Pancreas (tissue), 10 donors: ENCODE measurements at regions not wholly inside any gene's neighbourhood (a gene's known extent, or its start where the extent isn't known, plus 50 kb on each side); places are given as distances from the start of the nearest gene placed in this dataset.

Experiments used
- ATAC-seq, 4 donors: fragments of 200-7000 bp; cut with Tn5 transposase; one replicate each; pipeline versions ENCODE4 v1.8.0 to v1.9.1; 2020; ENCODE audit warnings: mild to moderate bottlenecking in 4 of 4, moderate library complexity in 4 of 4
- DNase-seq, 6 donors: peaks; one replicate each; pipeline ENCODE4 v3.0.0-alpha.2; 2020
- FAIRE-seq: peaks from 2 replicates; lab custom pipeline; 2012; peaks lifted over from hg19 to GRCh38; lab: Jason Lieb, UNC
- H3K27ac ChIP-seq, 4 donors: fragments of 200-600 bp; sonication (generic); 1 replicate in 3 of 4; 2 replicates in 1 of 4; pipeline versions ENCODE4 v1.5.0 to v1.8.0; 2020
- H3K27me3 ChIP-seq, 4 donors: fragments of 200-600 bp; one replicate each; pipeline ENCODE4 v1.8.0; 2021
- H3K36me3 ChIP-seq, 3 donors: fragments of 200-600 bp; sonication (generic) in 1 of 3; one replicate each; pipeline versions ENCODE4 v1.5.0 to v1.8.0; 2020 to 2021
- H3K4me1 ChIP-seq, 3 donors: fragments of 200-600 bp; one replicate each; pipeline ENCODE4 v1.8.0; 2021
- H3K4me3 ChIP-seq, 4 donors: fragments of 200-600 bp; sonication (generic) in 2 of 4; one replicate each; pipeline versions ENCODE4 v1.5.0 to v1.8.0; 2020 to 2021
- H3K9me3 ChIP-seq, 4 donors: fragments of 200-600 bp; one replicate each; pipeline ENCODE4 v1.8.0; 2021
- CTCF ChIP-seq, 4 donors: fragments of 200-600 bp; sonication (generic) in 3 of 4; IDR thresholded peaks; one replicate each; pipeline versions ENCODE4 v1.5.0 to v1.8.0; 2021; ENCODE audit warnings: antibody characterized with exemption in 4 of 4
- WGBS, 2 donors: extraction: QIAGEN DNeasy Blood & Tissue Kit; methylation state at CpG; one replicate each; pipeline ENCODE4 v1.1.7; 2013; 5-methylcytosine and 5-hydroxymethylcytosine counted together
- intact Hi-C, 3 donors: fragments of 100-400 bp; cut with DNase I; formaldehyde crosslinking; loops; one replicate each; pipeline versions ENCODE4 v1.11.1 to v1.14.2; 2022
- donor health status: healthy with polysubstance abuse.
- donor health status: DM: no; HTN: no; CAD: no; lungs with moderate emphysema.
- donor health status: DM: no; HTN: no; CAD: no.
- donor health status: control.
- donor health status: control.
- donor health status: Bipolar disorder and iron deficiency.
- donor health status: DM: yes; HTN: yes; CAD: no.
- donor health status: DM: no; HTN: no; CAD: no.
- donor health status: DM: no; HTN: no; CAD: no.
- donor health status: DM: yes; HTN: yes; CAD: no.

GRCh38 chr12:90060031-90060430 is 351.4 kb upstream of the ATP2B1 start:
- no peak overlapping the region for H3K4me3 ChIP-seq
- DNase-seq (no peak), ATAC-seq (no peak), FAIRE-seq (no peak)
- H3K27me3 ChIP-seq: no peaks in the 10 kb centered on the region
- H3K27ac ChIP-seq: no peak overlapping the region
- WGBS, 2 donors: 13 to 33% methylated on average over 1 of the region's 1 CpG
- no peaks in the 10 kb centered on the region for H3K36me3 ChIP-seq
- TF ChIP-seq CTCF (IDR thresholded peaks at IDR 0.05): no peak
- H3K9me3 ChIP-seq: no peaks in the 10 kb centered on the region
- intact Hi-C loops: no loop called here
- no peaks in the 10 kb centered on the region for H3K4me1 ChIP-seq

GRCh38 chr12:90058704-90059103 is 350.1 kb upstream of the ATP2B1 start:
- Histone ChIP-seq H3K27me3 (no peaks in the 10 kb centered on the region), H3K9me3 (no peaks in the 10 kb centered on the region), H3K27ac (no peak overlapping the region), H3K4me3 (no peak overlapping the region), H3K4me1 (no peaks in the 10 kb centered on the region), H3K36me3 (no peaks in the 10 kb centered on the region)
- no peak for DNase-seq
- TF ChIP-seq CTCF (IDR thresholded peaks at IDR 0.05): no peak
- peak; percentile 81 for FAIRE-seq
- intact Hi-C loops: no loop called here
- ATAC-seq: peak in 1 of 4 donors; percentile 61
- WGBS, 2 donors: 50 to 69% methylated on average over 1 of the region's 1 CpG

- FAIRE-seq: no peak
- Histone ChIP-seq H3K27ac (no peak overlapping the region), H3K4me3 (no peak overlapping the region), H3K36me3 (no peaks in the 10 kb centered on the region), H3K4me1 (no peaks in the 10 kb centered on the region), H3K27me3 (no peaks in the 10 kb centered on the region), H3K9me3 (no peaks in the 10 kb centered on the region)
- ATAC-seq: no peak
- intact Hi-C loops: no loop called here
- no peak for DNase-seq
- no peak for TF ChIP-seq CTCF (IDR thresholded peaks at IDR 0.05)
- WGBS, 2 donors: 64 to 77% methylated on average over 1 of the region's 1 CpG
Observed at GRCh38 chr12:90055071-90055470, 346.4 kb upstream of the ATP2B1 start.

- intact Hi-C loops: no loop called here
- H3K4me3 ChIP-seq: no peak overlapping the region
- no peaks in the 10 kb centered on the region for H3K4me1 ChIP-seq
- no peak for FAIRE-seq
- H3K36me3 ChIP-seq: no peaks in the 10 kb centered on the region
- no peaks in the 10 kb centered on the region for H3K9me3 ChIP-seq
- ATAC-seq: no peak
- TF ChIP-seq CTCF (IDR thresholded peaks at IDR 0.05): no peak
- H3K27me3 ChIP-seq: no peaks in the 10 kb centered on the region
- H3K27ac ChIP-seq: no peak overlapping the region
- no peak for DNase-seq
Observed at GRCh38 chr12:90048918-90049317, 340.3 kb upstream of the ATP2B1 start.

- H3K27me3 ChIP-seq: no peaks in the 10 kb centered on the region
- intact Hi-C loops: no loop called here
- no peak overlapping the region for H3K4me3 ChIP-seq
- DNase-seq (no peak), FAIRE-seq (no peak), ATAC-seq (no peak)
- no peaks in the 10 kb centered on the region for H3K4me1 ChIP-seq
- no peaks in the 10 kb centered on the region for H3K36me3 ChIP-seq
- no peak for TF ChIP-seq CTCF (IDR thresholded peaks at IDR 0.05)
- no peaks in the 10 kb centered on the region for H3K9me3 ChIP-seq
- H3K27ac ChIP-seq: no peak overlapping the region
Observed at GRCh38 chr12:90045559-90045958, 336.9 kb upstream of the ATP2B1 start.
